Panc1 (cell line): ENCODE measurements at regions not wholly inside any gene's neighbourhood (a gene's known extent, or its start where the extent isn't known, plus 50 kb on each side); places are given as distances from the start of the nearest gene placed in this dataset.

Experiments used
- SIN3A ChIP-seq: IDR thresholded peaks from 2 replicates; pipeline ENCODE4 v1.6.1; 2012; ENCODE audit warnings: low read depth, mild to moderate bottlenecking, low read length, moderate library complexity, borderline replicate concordance; ENCODE audit not compliant: insufficient read depth
- TCF7L2 ChIP-seq: IDR thresholded peaks from 2 replicates; pipeline ENCODE4 v1.6.1; 2011; ENCODE audit warnings: mild to moderate bottlenecking, low read depth, low read length, inconsistent platforms

DNA sequence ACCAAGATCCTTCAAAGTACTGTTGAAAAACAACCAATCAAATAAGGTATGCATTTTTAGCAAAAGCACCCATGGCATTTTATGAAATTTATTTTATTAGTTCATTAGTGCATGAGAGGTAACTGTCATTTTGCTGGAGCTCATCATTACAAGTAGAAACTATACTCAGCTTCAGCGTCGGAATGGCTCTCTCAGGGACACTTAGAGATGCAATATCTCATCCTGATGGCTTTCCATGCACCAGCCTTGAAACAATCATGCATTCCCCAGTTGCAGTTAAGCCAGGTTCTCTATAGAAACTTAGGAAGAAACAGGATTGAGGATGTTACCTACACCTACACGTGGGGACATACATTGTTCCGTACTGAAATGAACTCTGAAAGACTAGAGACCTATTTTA lies 219.5 kb downstream of the GALR1 start:
- no peak for TF ChIP-seq SIN3A
- TF ChIP-seq TCF7L2: no peak
